HCT116 (cell line): ENCODE measurements at regions not wholly inside any gene's neighbourhood (a gene's known extent, or its start where the extent isn't known, plus 50 kb on each side); places are given as distances from the start of the nearest gene placed in this dataset.

Experiments
- ATAC-seq: fragments of 200-7000 bp; cut with Tn5 transposase; 2 replicates; pipeline ENCODE4 v1.9.1; 2020; ENCODE audit warnings: mild to moderate bottlenecking, moderate library complexity
- BruUV-seq: library from RNA; stranded (reverse); fragments of 400-500 nt; replicated peaks from 2 replicates; lab custom pipeline; 2021; lab: Mats Ljungman, UMichigan
- CTCF ChIA-PET: fragments of 300-600 bp; sonication (Branson Sonifier 250); formaldehyde crosslinking; loops from one replicate; lab custom pipeline; 2021; ENCODE audit warnings: antibody characterized with exemption; lab: Charles Lee
- POLR2A ChIA-PET: fragments of 300-600, 350-600 bp; sonication (Branson Sonifier 250); formaldehyde crosslinking; loops from one replicate; lab custom pipeline; 2021; ENCODE audit warnings: antibody characterized with exemption; lab: Charles Lee
- RAD21 ChIA-PET, 2 experiments: fragments of 300-600 bp; sonication (Branson Sonifier 250); formaldehyde crosslinking; loops; one replicate each; lab custom pipeline; 2023; ENCODE audit warnings: low total read pairs in 2 of 2; ENCODE audit not compliant: uncharacterized antibody in 2 of 2, unreplicated experiment in 2 of 2, low non-redundant PET in 1 of 2; lab: Charles Lee
- DNase-seq: peaks from one replicate; pipeline ENCODE4 v3.0.0-alpha.2; 2010; ENCODE audit warnings: low read depth, low spot score
- H2AFZ ChIP-seq: fragments of 200-600 bp; shearing (Covaris generic), sonication (generic); 2 replicates; pipeline ENCODE4 v1.6.1; 2017; ENCODE audit warnings: low read depth, mixed run types, mixed read lengths, antibody characterized with exemption, low read length; ENCODE audit not compliant: poor library complexity, severe bottlenecking
- H3K27ac ChIP-seq: 2 replicates; pipeline ENCODE4 v1.5.1; 2012; ENCODE audit warnings: low read depth, low read length
- H3K27me3 ChIP-seq: fragments of 200-600 bp; sonication (generic); 2 replicates; pipeline ENCODE4 v1.6.1; 2016; ENCODE audit warnings: mixed run types, low read length, mixed read lengths; ENCODE audit not compliant: insufficient read depth
- H3K36me3 ChIP-seq, 2 experiments: fragments of 200-500 bp in 1 of 2; fragments of 200-600 bp in 1 of 2; sonication (Bioruptor generic) in 1 of 2; sonication (generic) in 1 of 2; 2 replicates each; pipeline versions ENCODE4 v1.5.1 to v1.6.1; 2014 to 2016; ENCODE audit warnings: low read length in 2 of 2, inconsistent platforms in 1 of 2, mixed read lengths in 1 of 2, mixed run types in 1 of 2; ENCODE audit not compliant: insufficient read depth in 2 of 2, control insufficient read depth in 1 of 2
- H3K4me1 ChIP-seq, 2 experiments: fragments of 200-600 bp in 1 of 2; sonication (generic) in 1 of 2; 2 replicates each; pipeline versions ENCODE4 v1.5.1 to v1.6.1; 2012 to 2017; ENCODE audit warnings: low read length in 2 of 2, inconsistent platforms in 1 of 2, mild to moderate bottlenecking in 1 of 2, mixed read lengths in 1 of 2, mixed run types in 1 of 2, moderate library complexity in 1 of 2; ENCODE audit not compliant: insufficient read depth in 2 of 2, control insufficient read depth in 1 of 2
- H3K4me2 ChIP-seq: fragments of 200-600 bp; sonication (generic); 2 replicates; pipeline ENCODE4 v1.6.1; 2017; ENCODE audit warnings: mixed run types, low read length, mixed read lengths
- H3K4me3 ChIP-seq, 2 experiments: fragments of 200-600 bp in 1 of 2; sonication (generic) in 1 of 2; replicated peaks in 1 of 2; 2 replicates each; pipeline ENCODE4 v1.5.1; 2011 to 2016; ENCODE audit warnings: low read length in 2 of 2, control low read depth in 1 of 2, low read depth in 1 of 2, mild to moderate bottlenecking in 1 of 2, mixed read lengths in 1 of 2, mixed run types in 1 of 2
- H3K79me2 ChIP-seq: fragments of 200-600 bp; sonication (generic); 2 replicates; pipeline ENCODE4 v1.6.1; 2017; ENCODE audit warnings: mild to moderate bottlenecking, mixed run types, low read length, moderate library complexity, mixed read lengths; ENCODE audit not compliant: insufficient read depth
- H3K9ac ChIP-seq: fragments of 200-600 bp; sonication (generic); 2 replicates; pipeline ENCODE4 v1.6.1; 2016; ENCODE audit warnings: low read length, mixed read lengths
- H3K9me2 ChIP-seq: fragments of 200-600 bp; sonication (generic), shearing (Covaris generic); 2 replicates; pipeline ENCODE4 v1.6.1; 2017; ENCODE audit warnings: mixed run types, mild to moderate bottlenecking, moderate library complexity; ENCODE audit not compliant: insufficient read depth
- H3K9me3 ChIP-seq, 2 experiments: fragments of 200-500 bp in 1 of 2; fragments of 200-600 bp in 1 of 2; sonication (Bioruptor generic) in 1 of 2; sonication (generic) in 1 of 2; 2 replicates each; pipeline ENCODE4 v1.6.1; 2014 to 2017; ENCODE audit warnings: low read length in 2 of 2, mixed read lengths in 2 of 2, inconsistent platforms in 1 of 2, low read depth in 1 of 2, mild to moderate bottlenecking in 1 of 2, mixed run types in 1 of 2, moderate library complexity in 1 of 2; ENCODE audit not compliant: control insufficient read depth in 1 of 2, insufficient read depth in 1 of 2
- H4K20me1 ChIP-seq: fragments of 200-600 bp; sonication (generic), shearing (Covaris generic); 2 replicates; pipeline ENCODE4 v1.6.1; 2017; ENCODE audit warnings: mixed run types, mild to moderate bottlenecking, moderate library complexity; ENCODE audit not compliant: insufficient read depth
- CBX3 ChIP-seq: IDR thresholded peaks from 2 replicates; pipeline ENCODE4 v1.6.1; 2012; ENCODE audit warnings: low read depth
- CEBPB ChIP-seq: IDR thresholded peaks from 2 replicates; pipeline ENCODE4 v1.6.1; 2012; ENCODE audit warnings: low read depth
- EZH2phosphoT487 ChIP-seq: fragments of 200-600 bp; IDR thresholded peaks from 2 replicates; pipeline ENCODE4 v1.6.1; 2018; ENCODE audit warnings: antibody characterized with exemption, borderline replicate concordance
- JUND ChIP-seq: IDR thresholded peaks from 2 replicates; pipeline ENCODE4 v1.6.1; 2012
- POLR2AphosphoS5 ChIP-seq: IDR thresholded peaks from 2 replicates; pipeline ENCODE4 v1.6.1; 2011; ENCODE audit warnings: mild to moderate bottlenecking, low read depth, low read length, moderate library complexity
- RAD21 ChIP-seq: IDR thresholded peaks from 2 replicates; pipeline ENCODE4 v1.6.1; 2012; ENCODE audit warnings: low read depth, mild to moderate bottlenecking
- SIN3A ChIP-seq: IDR thresholded peaks from 2 replicates; pipeline ENCODE4 v1.6.1; 2012; ENCODE audit warnings: low read depth
- SP1 ChIP-seq: IDR thresholded peaks from 2 replicates; pipeline ENCODE4 v1.6.1; 2012; ENCODE audit warnings: low read depth
- SRF ChIP-seq: IDR thresholded peaks from 2 replicates; pipeline ENCODE4 v1.6.1; 2012; ENCODE audit warnings: low read depth
- TCF7L2 ChIP-seq: IDR thresholded peaks from 2 replicates; pipeline ENCODE4 v1.7.0; 2011; ENCODE audit warnings: borderline replicate concordance, inconsistent platforms; ENCODE audit not compliant: insufficient read depth, insufficient read length; ENCODE audit errors: extremely low read depth
- intact Hi-C: fragments of 100-400 bp; cut with micrococcal nuclease; formaldehyde crosslinking; loops from 2 replicates; pipeline ENCODE4 v1.10.0; 2022
- TF ChIP-seq, protein P1 (sequence below): IDR thresholded peaks from 2 replicates; pipeline ENCODE4 v1.6.1; 2012
- TF ChIP-seq, protein P2 (sequence below), 3 experiments: fragments of 200-600 bp in 1 of 3; sonication (generic) in 1 of 3; IDR thresholded peaks in 2 of 3; conservative IDR thresholded peaks in 1 of 3; 2 replicates each; pipeline ENCODE4 v1.5.1; 2012 to 2017; ENCODE audit warnings: low read depth in 2 of 3, low read length in 2 of 3, antibody characterized with exemption in 1 of 3, borderline replicate concordance in 1 of 3, control low read depth in 1 of 3, mild to moderate bottlenecking in 1 of 3, mixed read lengths in 1 of 3, mixed run types in 1 of 3, moderate library complexity in 1 of 3; ENCODE audit not compliant: insufficient read depth in 1 of 3
- TF ChIP-seq, protein P3 (sequence below): IDR thresholded peaks from 2 replicates; pipeline ENCODE4 v1.6.1; 2012; ENCODE audit warnings: low read depth

DNA sequence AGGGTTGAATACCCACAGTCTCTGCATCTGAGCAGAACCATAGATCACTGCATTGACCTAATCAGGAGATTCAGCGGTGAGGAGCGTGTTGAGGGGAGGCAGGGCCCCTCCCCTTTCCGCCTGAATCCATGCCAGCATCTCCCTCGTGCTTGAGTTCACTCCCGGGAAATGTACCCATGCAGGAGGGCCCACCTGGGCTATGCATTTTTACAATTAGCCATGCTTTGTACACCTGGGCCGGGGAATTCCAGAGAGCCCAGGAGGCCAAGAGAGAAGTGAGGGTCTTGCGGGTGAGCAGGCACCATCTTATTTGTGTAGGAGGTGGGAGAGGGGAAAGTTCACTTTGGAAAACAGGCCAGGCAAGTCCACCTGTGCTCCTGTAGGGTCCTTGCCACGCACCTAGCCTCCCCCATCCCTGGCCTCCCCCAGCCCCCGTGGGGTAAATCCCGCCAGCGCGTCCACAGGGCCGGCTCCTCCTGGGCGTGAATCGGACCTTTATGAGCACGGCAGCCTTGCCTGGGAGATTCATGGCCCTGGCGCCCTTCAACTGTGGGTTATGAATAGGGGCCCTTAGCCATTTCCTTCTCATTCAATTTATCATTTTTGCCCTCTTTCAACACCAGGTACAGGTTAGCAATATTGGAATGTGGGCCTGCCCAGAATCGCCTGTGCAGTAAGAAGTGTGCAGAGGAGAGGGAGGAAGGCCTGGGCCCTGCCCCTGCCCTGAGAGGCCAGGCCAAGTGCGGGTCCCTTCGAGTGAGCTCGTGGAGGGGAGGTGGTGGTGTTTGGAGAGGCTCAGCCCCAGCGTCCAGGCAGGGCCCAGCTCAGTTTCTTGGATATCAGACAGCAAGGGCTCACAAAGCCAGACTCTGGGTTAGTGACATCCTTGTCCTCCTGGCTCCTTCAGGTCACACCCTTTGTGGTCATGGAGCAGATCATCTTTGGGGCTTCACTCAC, 84.4 kb upstream of the ACTRT2 start:
- no peaks in the 10 kb centered on the region for H3K9me2 ChIP-seq
- RAD21 ChIA-PET, result no interaction called here
- CTCF ChIA-PET, result no interaction called here
- H3K4me3 ChIP-seq, result no peak overlapping the region
- ATAC-seq (no peak), DNase-seq (no peak)
- H3K4me1 ChIP-seq, result no peaks in the 10 kb centered on the region
- no peak overlapping the region for H3K4me2 ChIP-seq
- H3K27ac ChIP-seq, result no peak overlapping the region
- H3K36me3 ChIP-seq, result no peaks in the 10 kb centered on the region
- BruUV-seq, result no TSS peak
- intact Hi-C loops, result no loop called here
- H3K9ac ChIP-seq, result no peak overlapping the region
- H3K27me3 ChIP-seq, result no peaks in the 10 kb centered on the region
- POLR2A ChIA-PET, result no interaction called here
- H4K20me1 ChIP-seq, result no peaks in the 10 kb centered on the region
- no peak overlapping the region for H2AFZ ChIP-seq
- TF ChIP-seq, protein P1, sequence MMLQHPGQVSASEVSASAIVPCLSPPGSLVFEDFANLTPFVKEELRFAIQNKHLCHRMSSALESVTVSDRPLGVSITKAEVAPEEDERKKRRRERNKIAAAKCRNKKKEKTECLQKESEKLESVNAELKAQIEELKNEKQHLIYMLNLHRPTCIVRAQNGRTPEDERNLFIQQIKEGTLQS, result no peak
- peaks cover 2 to 7% of the 10 kb centered on the region in 2 experiments; a peak in 2 of 4 replicates for H3K9me3 ChIP-seq
- H3K79me2 ChIP-seq, result no peaks in the 10 kb centered on the region

DNA sequence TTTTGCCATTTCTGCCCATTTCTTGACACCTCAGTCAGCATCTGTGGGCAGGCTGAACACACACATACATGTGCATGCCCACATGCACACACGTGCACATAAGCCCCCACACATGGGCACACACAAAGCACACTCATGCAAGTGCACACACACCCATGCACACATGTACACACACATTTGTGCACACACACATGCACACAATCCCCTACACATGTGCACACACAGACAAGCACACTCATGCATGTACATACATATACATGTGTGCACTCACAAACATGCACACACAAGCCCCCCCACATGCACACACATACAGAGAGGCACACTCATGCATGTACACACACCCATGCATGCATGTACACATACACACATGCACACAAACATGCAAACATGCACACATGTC, 83.5 kb upstream of the ACTRT2 start:
- H3K9me2 ChIP-seq, result no peaks in the 10 kb centered on the region
- BruUV-seq, result no TSS peak
- intact Hi-C loops, result no loop called here
- H3K27me3 ChIP-seq, result no peaks in the 10 kb centered on the region
- no peak overlapping the region for H3K4me2 ChIP-seq
- H2AFZ ChIP-seq, result no peak overlapping the region
- H3K4me1 ChIP-seq, result no peaks in the 10 kb centered on the region
- H3K36me3 ChIP-seq, result no peaks in the 10 kb centered on the region
- no peak overlapping the region for H3K9ac ChIP-seq
- H3K27ac ChIP-seq, result no peak overlapping the region
- DNase-seq, result no peak
- no peaks in the 10 kb centered on the region for H4K20me1 ChIP-seq
- no peak for ATAC-seq
- ChIA-PET CTCF (no interaction called here), RAD21 (no interaction called here), POLR2A (no interaction called here)
- H3K9me3 ChIP-seq, result peaks cover 2 to 7% of the 10 kb centered on the region in 2 experiments; a peak in 2 of 4 replicates
- no peaks in the 10 kb centered on the region for H3K79me2 ChIP-seq
- H3K4me3 ChIP-seq, result no peak overlapping the region
- no peak for TF ChIP-seq SIN3A
- TF ChIP-seq, protein P2, sequence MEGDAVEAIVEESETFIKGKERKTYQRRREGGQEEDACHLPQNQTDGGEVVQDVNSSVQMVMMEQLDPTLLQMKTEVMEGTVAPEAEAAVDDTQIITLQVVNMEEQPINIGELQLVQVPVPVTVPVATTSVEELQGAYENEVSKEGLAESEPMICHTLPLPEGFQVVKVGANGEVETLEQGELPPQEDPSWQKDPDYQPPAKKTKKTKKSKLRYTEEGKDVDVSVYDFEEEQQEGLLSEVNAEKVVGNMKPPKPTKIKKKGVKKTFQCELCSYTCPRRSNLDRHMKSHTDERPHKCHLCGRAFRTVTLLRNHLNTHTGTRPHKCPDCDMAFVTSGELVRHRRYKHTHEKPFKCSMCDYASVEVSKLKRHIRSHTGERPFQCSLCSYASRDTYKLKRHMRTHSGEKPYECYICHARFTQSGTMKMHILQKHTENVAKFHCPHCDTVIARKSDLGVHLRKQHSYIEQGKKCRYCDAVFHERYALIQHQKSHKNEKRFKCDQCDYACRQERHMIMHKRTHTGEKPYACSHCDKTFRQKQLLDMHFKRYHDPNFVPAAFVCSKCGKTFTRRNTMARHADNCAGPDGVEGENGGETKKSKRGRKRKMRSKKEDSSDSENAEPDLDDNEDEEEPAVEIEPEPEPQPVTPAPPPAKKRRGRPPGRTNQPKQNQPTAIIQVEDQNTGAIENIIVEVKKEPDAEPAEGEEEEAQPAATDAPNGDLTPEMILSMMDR (IDR thresholded peaks at IDR 0.05 in 2 of 3, conservative IDR thresholded peaks at IDR 0.05 in 1 of 3; ENCODE audit: borderline replicate concordance in 1 of 3, insufficient read depth in 1 of 3, low read depth in 2 of 3, low read length in 2 of 3), result no peak
- TF ChIP-seq SRF, result no peak
- TF ChIP-seq EZH2phosphoT487, result no peak
- no peak for TF ChIP-seq CBX3
- TF ChIP-seq POLR2AphosphoS5, result no peak
- TF ChIP-seq, protein P1, result no peak
- TF ChIP-seq TCF7L2, result no peak
- TF ChIP-seq SP1, result no peak
- TF ChIP-seq, protein P3, sequence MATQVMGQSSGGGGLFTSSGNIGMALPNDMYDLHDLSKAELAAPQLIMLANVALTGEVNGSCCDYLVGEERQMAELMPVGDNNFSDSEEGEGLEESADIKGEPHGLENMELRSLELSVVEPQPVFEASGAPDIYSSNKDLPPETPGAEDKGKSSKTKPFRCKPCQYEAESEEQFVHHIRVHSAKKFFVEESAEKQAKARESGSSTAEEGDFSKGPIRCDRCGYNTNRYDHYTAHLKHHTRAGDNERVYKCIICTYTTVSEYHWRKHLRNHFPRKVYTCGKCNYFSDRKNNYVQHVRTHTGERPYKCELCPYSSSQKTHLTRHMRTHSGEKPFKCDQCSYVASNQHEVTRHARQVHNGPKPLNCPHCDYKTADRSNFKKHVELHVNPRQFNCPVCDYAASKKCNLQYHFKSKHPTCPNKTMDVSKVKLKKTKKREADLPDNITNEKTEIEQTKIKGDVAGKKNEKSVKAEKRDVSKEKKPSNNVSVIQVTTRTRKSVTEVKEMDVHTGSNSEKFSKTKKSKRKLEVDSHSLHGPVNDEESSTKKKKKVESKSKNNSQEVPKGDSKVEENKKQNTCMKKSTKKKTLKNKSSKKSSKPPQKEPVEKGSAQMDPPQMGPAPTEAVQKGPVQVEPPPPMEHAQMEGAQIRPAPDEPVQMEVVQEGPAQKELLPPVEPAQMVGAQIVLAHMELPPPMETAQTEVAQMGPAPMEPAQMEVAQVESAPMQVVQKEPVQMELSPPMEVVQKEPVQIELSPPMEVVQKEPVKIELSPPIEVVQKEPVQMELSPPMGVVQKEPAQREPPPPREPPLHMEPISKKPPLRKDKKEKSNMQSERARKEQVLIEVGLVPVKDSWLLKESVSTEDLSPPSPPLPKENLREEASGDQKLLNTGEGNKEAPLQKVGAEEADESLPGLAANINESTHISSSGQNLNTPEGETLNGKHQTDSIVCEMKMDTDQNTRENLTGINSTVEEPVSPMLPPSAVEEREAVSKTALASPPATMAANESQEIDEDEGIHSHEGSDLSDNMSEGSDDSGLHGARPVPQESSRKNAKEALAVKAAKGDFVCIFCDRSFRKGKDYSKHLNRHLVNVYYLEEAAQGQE, result no peak
- no peak for TF ChIP-seq RAD21
- TF ChIP-seq CEBPB, result no peak
- no peak for TF ChIP-seq JUND
